ENCODE measurements at regions not wholly inside any gene's neighbourhood (a gene's known extent, or its start where the extent isn't known, plus 50 kb on each side); places are given as distances from the start of the nearest gene placed in this dataset.
"Not testable (repeated sequence)": the region's sequence is repeated elsewhere in the genome, so short reads cannot be mapped to it uniquely, and the experiment has no call there.

DNA sequence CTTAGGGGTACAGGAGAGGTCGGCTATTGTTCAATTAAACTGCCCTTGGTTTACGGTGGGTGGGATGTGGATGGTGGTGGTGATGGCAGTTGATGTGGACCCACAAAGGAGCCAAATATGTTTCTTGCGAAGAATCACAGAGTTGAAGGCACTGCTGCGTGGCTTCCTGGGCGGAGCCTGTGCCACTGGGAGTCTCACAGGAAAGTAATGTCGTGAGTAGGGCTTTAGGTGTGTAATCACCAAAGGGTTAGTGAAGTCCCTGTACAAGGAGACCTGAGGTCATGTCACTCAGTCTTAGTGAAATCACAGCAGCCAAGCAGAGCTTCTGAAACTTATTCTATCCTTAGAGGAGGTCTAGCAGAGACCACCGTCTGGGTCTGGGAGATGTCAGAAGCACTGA lies 215.3 kb downstream of the ANKRD36B start:
- not testable (repeated sequence) for H2AK5ac ChIP-seq (ENCODE audit: low read length, severe bottlenecking); H4K8ac ChIP-seq (ENCODE audit: low read length); H3K36me3 ChIP-seq (ENCODE audit: control insufficient read depth in 1 of 2, insufficient read depth in 2 of 2, low read depth in 1 of 2, low read length in 2 of 2); H3K79me1 ChIP-seq (replicated peaks; ENCODE audit: low read length, poor library complexity, severe bottlenecking); H3K27ac ChIP-seq (ENCODE audit: low read length, poor library complexity, severe bottlenecking); H3K4me3 ChIP-seq (ENCODE audit: insufficient read depth in 1 of 2, low read depth in 1 of 2, low read length in 2 of 2); H3K4ac ChIP-seq (ENCODE audit: low read depth in 1 of 2, low read length in 2 of 2); H4K91ac ChIP-seq (ENCODE audit: low read length); H3K14ac ChIP-seq (ENCODE audit: low read length in 2 of 2); DNase-seq; H3K27me3 ChIP-seq (ENCODE audit: control insufficient read depth in 1 of 2, insufficient read depth in 1 of 2, low read length in 2 of 2); H3K18ac ChIP-seq (ENCODE audit: low read depth in 1 of 2, low read length in 2 of 2); H2AFZ ChIP-seq (ENCODE audit: low read depth, low read length); H3K4me1 ChIP-seq (ENCODE audit: control insufficient read depth, insufficient read depth, low read depth, low read length); H3K4me2 ChIP-seq (ENCODE audit: low read length, poor library complexity, severe bottlenecking); H3K9me3 ChIP-seq (ENCODE audit: control insufficient read depth, low read length); H2BK15ac ChIP-seq (ENCODE audit: low read depth, poor library complexity, severe bottlenecking); H3K9ac ChIP-seq (ENCODE audit: low read length); H2BK120ac ChIP-seq (ENCODE audit: low read depth, low read length); H2BK5ac ChIP-seq (ENCODE audit: low read depth, low read length, poor library complexity, severe bottlenecking); H2BK12ac ChIP-seq (ENCODE audit: low read length in 2 of 2); H3K23ac ChIP-seq (ENCODE audit: low read length in 2 of 2)
- no CpG with 5 or more reads among the region's 7 CpGs for WGBS

DNA sequence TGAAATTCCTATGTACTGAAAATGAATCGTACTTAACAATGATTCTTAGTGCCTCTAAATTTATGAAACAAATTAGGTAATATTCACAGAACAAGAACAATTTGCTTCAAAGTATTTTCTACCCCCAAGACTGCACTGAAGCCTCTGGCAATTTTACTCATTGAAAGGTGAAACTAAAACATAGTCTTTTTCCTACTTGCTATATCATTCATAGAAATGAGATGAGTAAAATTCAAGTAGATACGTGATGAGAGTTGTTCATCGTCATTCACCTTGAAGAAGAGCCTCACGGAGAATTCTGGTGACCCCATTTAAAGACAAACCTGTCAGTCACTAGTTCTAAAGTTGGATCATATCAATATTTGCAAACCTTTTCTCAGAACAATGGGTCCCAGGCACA lies 226.5 kb downstream of the ANKRD36B start:
- H3K36me3 ChIP-seq (ENCODE audit: control insufficient read depth in 1 of 2, insufficient read depth in 2 of 2, low read depth in 1 of 2, low read length in 2 of 2); H3K9ac ChIP-seq (ENCODE audit: low read length): not testable (repeated sequence)
- no CpG with 5 or more reads among the region's 4 CpGs for WGBS

DNA sequence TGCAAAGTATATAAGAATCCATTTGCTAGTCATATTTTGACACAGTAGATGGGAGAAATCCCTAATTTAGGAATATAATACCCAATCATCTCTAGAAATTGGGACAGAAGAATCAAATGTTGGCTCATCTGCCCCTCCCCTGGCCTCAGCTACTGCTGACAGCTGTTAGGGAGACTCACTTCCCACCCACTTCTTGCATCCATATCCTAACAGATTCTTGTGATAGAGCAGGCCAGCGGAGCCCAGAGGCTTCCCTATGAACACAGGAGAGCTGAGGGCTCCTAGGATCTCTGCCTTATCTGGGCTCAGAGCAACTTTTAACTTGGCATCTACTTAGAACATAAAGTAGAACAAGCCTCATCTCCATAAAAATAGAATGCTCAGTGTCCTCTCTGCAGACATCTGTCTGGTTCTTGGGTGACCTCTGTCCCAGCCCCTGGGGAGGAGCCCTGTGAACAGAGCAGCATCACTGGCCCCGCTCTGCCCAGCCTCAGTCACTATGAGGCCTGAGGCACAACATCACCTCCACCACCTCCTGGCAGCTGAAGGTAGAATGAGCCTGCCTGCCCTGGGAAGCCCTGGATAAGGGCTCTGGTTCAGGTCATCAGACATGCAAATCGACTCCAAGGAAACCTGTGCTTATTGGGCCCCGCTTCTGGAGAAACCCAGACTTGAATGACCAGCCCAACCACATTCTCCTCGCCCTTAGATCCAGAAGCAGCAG lies 229.7 kb downstream of the ANKRD36B start:
- Histone ChIP-seq H3K4me2 (ENCODE audit: low read length, poor library complexity, severe bottlenecking) (no peak overlapping the region), H3K4ac (ENCODE audit: low read depth in 1 of 2, low read length in 2 of 2) (no peak overlapping the region), H3K79me1 (replicated peaks; ENCODE audit: low read length, poor library complexity, severe bottlenecking) (no peaks in the 10 kb centered on the region), H3K23ac (ENCODE audit: low read length in 2 of 2) (no peak overlapping the region), H3K4me1 (ENCODE audit: control insufficient read depth, insufficient read depth, low read depth, low read length) (no peaks in the 10 kb centered on the region), H3K36me3 (ENCODE audit: control insufficient read depth in 1 of 2, insufficient read depth in 2 of 2, low read depth in 1 of 2, low read length in 2 of 2) (no peaks in the 10 kb centered on the region), H3K27ac (ENCODE audit: low read length, poor library complexity, severe bottlenecking) (no peak overlapping the region), H4K8ac (ENCODE audit: low read length) (no peak overlapping the region), H3K18ac (ENCODE audit: low read depth in 1 of 2, low read length in 2 of 2) (no peak overlapping the region), H2BK12ac (ENCODE audit: low read length in 2 of 2) (no peak overlapping the region), H2BK120ac (ENCODE audit: low read depth, low read length) (no peak overlapping the region), H2AFZ (ENCODE audit: low read depth, low read length) (no peak overlapping the region), H3K4me3 (ENCODE audit: insufficient read depth in 1 of 2, low read depth in 1 of 2, low read length in 2 of 2) (no peak overlapping the region), H4K91ac (ENCODE audit: low read length) (no peak overlapping the region), H3K27me3 (ENCODE audit: control insufficient read depth in 1 of 2, insufficient read depth in 1 of 2, low read length in 2 of 2) (peaks cover 29 to 47% of the 10 kb centered on the region in 2 experiments), H3K9ac (ENCODE audit: low read length) (no peak overlapping the region), H3K9me3 (ENCODE audit: control insufficient read depth, low read length) (no peaks in the 10 kb centered on the region), H2BK5ac (ENCODE audit: low read depth, low read length, poor library complexity, severe bottlenecking) (no peak overlapping the region), H2BK15ac (ENCODE audit: low read depth, poor library complexity, severe bottlenecking) (no peak overlapping the region), H3K14ac (ENCODE audit: low read length in 2 of 2) (no peak overlapping the region), H2AK5ac (ENCODE audit: low read length, severe bottlenecking) (no peak overlapping the region)
- no peak for DNase-seq
- WGBS = 61% methylated on average over 2 of the region's 5 CpGs

More for the DNA sequence above, 226.5 kb downstream of the ANKRD36B start:
- H2BK15ac ChIP-seq (ENCODE audit: low read depth, poor library complexity, severe bottlenecking); H3K4me3 ChIP-seq (ENCODE audit: insufficient read depth in 1 of 2, low read depth in 1 of 2, low read length in 2 of 2); H3K79me1 ChIP-seq (replicated peaks; ENCODE audit: low read length, poor library complexity, severe bottlenecking); DNase-seq; H3K18ac ChIP-seq (ENCODE audit: low read depth in 1 of 2, low read length in 2 of 2); H2BK5ac ChIP-seq (ENCODE audit: low read depth, low read length, poor library complexity, severe bottlenecking); H3K4ac ChIP-seq (ENCODE audit: low read depth in 1 of 2, low read length in 2 of 2); H3K23ac ChIP-seq (ENCODE audit: low read length in 2 of 2); H3K4me1 ChIP-seq (ENCODE audit: control insufficient read depth, insufficient read depth, low read depth, low read length); H2AK5ac ChIP-seq (ENCODE audit: low read length, severe bottlenecking); H2AFZ ChIP-seq (ENCODE audit: low read depth, low read length); H2BK120ac ChIP-seq (ENCODE audit: low read depth, low read length); H3K14ac ChIP-seq (ENCODE audit: low read length in 2 of 2); H4K8ac ChIP-seq (ENCODE audit: low read length); H4K91ac ChIP-seq (ENCODE audit: low read length); H3K9me3 ChIP-seq (ENCODE audit: control insufficient read depth, low read length); H3K27ac ChIP-seq (ENCODE audit: low read length, poor library complexity, severe bottlenecking); H2BK12ac ChIP-seq (ENCODE audit: low read length in 2 of 2); H3K4me2 ChIP-seq (ENCODE audit: low read length, poor library complexity, severe bottlenecking): not testable (repeated sequence)
- peaks cover 15 to 22% of the 10 kb centered on the region in 2 experiments for H3K27me3 ChIP-seq (ENCODE audit: control insufficient read depth in 1 of 2, insufficient read depth in 1 of 2, low read length in 2 of 2)

DNA sequence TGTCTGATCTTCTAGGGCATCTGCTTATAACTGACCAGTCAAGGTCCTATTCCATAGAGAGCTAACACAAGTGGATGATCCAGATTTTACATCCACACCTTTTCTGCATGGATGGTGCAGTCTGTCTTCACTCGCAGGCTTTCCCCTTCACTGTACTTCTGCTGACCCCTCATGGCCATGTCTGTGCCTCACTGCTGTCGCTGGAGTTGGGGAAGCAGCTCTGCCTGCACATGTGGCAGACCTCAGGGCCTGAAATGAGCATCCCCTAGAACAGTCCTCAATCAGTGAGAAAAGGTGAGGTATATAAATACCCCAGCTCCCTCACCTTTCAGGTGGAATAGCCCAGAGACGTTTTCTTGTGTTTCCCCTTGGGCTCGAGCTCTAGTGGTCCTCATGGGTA lies 233.8 kb downstream of the ANKRD36B start:
- Histone ChIP-seq H4K8ac (ENCODE audit: low read length) (no peak overlapping the region), H4K91ac (ENCODE audit: low read length) (no peak overlapping the region), H3K14ac (ENCODE audit: low read length in 2 of 2) (no peak overlapping the region), H3K4me3 (ENCODE audit: insufficient read depth in 1 of 2, low read depth in 1 of 2, low read length in 2 of 2) (no peak overlapping the region), H3K36me3 (ENCODE audit: control insufficient read depth in 1 of 2, insufficient read depth in 2 of 2, low read depth in 1 of 2, low read length in 2 of 2) (no peaks in the 10 kb centered on the region), H2BK120ac (ENCODE audit: low read depth, low read length) (no peak overlapping the region), H2BK5ac (ENCODE audit: low read depth, low read length, poor library complexity, severe bottlenecking) (no peak overlapping the region), H3K9me3 (ENCODE audit: control insufficient read depth, low read length) (no peaks in the 10 kb centered on the region), H2AK5ac (ENCODE audit: low read length, severe bottlenecking) (no peak overlapping the region), H3K4ac (ENCODE audit: low read depth in 1 of 2, low read length in 2 of 2) (no peak overlapping the region), H3K79me1 (replicated peaks; ENCODE audit: low read length, poor library complexity, severe bottlenecking) (no peaks in the 10 kb centered on the region), H3K4me1 (ENCODE audit: control insufficient read depth, insufficient read depth, low read depth, low read length) (no peaks in the 10 kb centered on the region), H2BK12ac (ENCODE audit: low read length in 2 of 2) (no peak overlapping the region), H3K9ac (ENCODE audit: low read length) (no peak overlapping the region), H3K18ac (ENCODE audit: low read depth in 1 of 2, low read length in 2 of 2) (no peak overlapping the region), H3K4me2 (ENCODE audit: low read length, poor library complexity, severe bottlenecking) (no peak overlapping the region), H3K23ac (ENCODE audit: low read length in 2 of 2) (no peak overlapping the region), H3K27me3 (ENCODE audit: control insufficient read depth in 1 of 2, insufficient read depth in 1 of 2, low read length in 2 of 2) (peaks cover 43 to 83% of the 10 kb centered on the region in 2 experiments), H3K27ac (ENCODE audit: low read length, poor library complexity, severe bottlenecking) (no peak overlapping the region), H2BK15ac (ENCODE audit: low read depth, poor library complexity, severe bottlenecking) (no peak overlapping the region), H2AFZ (ENCODE audit: low read depth, low read length) (no peak overlapping the region)
- 71% methylated on average over 4 of the region's 4 CpGs for WGBS
- DNase-seq = no peak

Measured in mesenchymal stem cell (in vitro differentiated cells and primary cell).